Upper lobe of left lung (tissue), 6 donors: ENCODE measurements at regions not wholly inside any gene's neighbourhood (a gene's known extent, or its start where the extent isn't known, plus 50 kb on each side); places are given as distances from the start of the nearest gene placed in this dataset.

Experiments used
- ATAC-seq, 2 donors: fragments of 200-7000 bp; cut with Tn5 transposase; one replicate each; pipeline ENCODE4 v1.9.1; 2022; ENCODE audit warnings: mild to moderate bottlenecking in 2 of 2, moderate library complexity in 2 of 2; ENCODE audit not compliant: low FRiP score in 2 of 2
- DNase-seq, 2 donors: peaks; one replicate each; pipeline ENCODE4 v3.0.0-alpha.2; 2019 to 2020
- H3K27ac ChIP-seq, 4 donors: fragments of 200-600 bp; sonication (generic); one replicate each; pipeline ENCODE4 v1.5.1; 2016 to 2019
- H3K27me3 ChIP-seq, 4 donors: fragments of 200-600 bp; sonication (generic); one replicate each; pipeline ENCODE4 v1.5.1; 2017 to 2019
- H3K36me3 ChIP-seq, 4 donors: fragments of 200-600 bp; sonication (generic); one replicate each; pipeline ENCODE4 v1.5.1; 2016 to 2019
- H3K4me1 ChIP-seq, 4 donors: fragments of 200-600 bp; sonication (generic); one replicate each; pipeline ENCODE4 v1.5.1; 2018 to 2019
- H3K4me3 ChIP-seq, 4 donors: fragments of 200-600 bp; sonication (generic); one replicate each; pipeline ENCODE4 v1.5.1; 2017 to 2019; ENCODE audit warnings: mild to moderate bottlenecking in 2 of 4, moderate library complexity in 1 of 4
- H3K9me3 ChIP-seq, 4 donors: fragments of 200-600 bp; sonication (generic); one replicate each; pipeline ENCODE4 v1.5.1; 2018 to 2019
- EP300 ChIP-seq, 4 donors: sonication (generic); formaldehyde crosslinking; IDR thresholded peaks; one replicate each; pipeline ENCODE4 v1.5.1; 2017; ENCODE audit warnings: antibody characterized with exemption in 4 of 4, control low read depth in 2 of 4
- POLR2A ChIP-seq, 4 donors: fragments of 450-650 bp; IDR thresholded peaks; one replicate each; pipeline ENCODE4 v1.5.1; 2016 to 2017; ENCODE audit warnings: antibody characterized with exemption in 4 of 4, mild to moderate bottlenecking in 2 of 4
- POLR2AphosphoS5 ChIP-seq, 2 donors: sonication (generic); formaldehyde crosslinking; IDR thresholded peaks; one replicate each; pipeline ENCODE4 v1.5.1; 2017; ENCODE audit warnings: antibody characterized with exemption in 2 of 2
- WGBS, 2 donors: methylation state at CpG; one replicate each; pipeline ENCODE4 v1.1.5; 2017 to 2018; 5-methylcytosine and 5-hydroxymethylcytosine counted together
- TF ChIP-seq, protein P1 (sequence below), 6 experiments: fragments of 450-650 bp in 4 of 6; fragments of 200-600 bp in 2 of 6; sonication (generic) in 2 of 6; IDR thresholded peaks; one replicate each; pipeline ENCODE4 v1.5.1; 2016 to 2019; ENCODE audit warnings: antibody characterized with exemption in 6 of 6
- donor health status: DM: no; HTN: no; CAD: no; lungs with moderate emphysema.
- donor health status: DM: no; HTN: yes; CAD: no; lungs with severe emphysema.

DNA sequence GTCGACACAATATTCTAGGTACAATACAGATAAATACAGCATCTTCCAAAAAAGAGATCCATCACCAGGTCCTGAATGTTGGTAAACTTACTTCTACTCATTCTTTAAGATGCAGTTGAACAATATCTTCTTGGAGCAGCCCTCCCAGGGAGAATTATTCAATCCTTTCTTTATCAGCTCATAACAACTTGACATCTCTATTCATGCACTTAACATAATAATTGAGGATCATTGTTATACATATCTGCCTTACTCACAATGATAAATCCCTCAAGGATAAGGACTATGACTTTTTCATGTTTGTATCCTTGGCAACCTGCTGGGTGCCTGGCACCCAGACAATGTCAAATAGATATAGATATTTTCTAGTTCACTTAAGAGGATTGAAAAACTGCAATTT, 219.5 kb downstream of the POU4F1 start:
- TF ChIP-seq EP300 (IDR thresholded peaks at IDR 0.05) (no peak), POLR2A (IDR thresholded peaks at IDR 0.05) (no peak)
- TF ChIP-seq, protein P1, sequence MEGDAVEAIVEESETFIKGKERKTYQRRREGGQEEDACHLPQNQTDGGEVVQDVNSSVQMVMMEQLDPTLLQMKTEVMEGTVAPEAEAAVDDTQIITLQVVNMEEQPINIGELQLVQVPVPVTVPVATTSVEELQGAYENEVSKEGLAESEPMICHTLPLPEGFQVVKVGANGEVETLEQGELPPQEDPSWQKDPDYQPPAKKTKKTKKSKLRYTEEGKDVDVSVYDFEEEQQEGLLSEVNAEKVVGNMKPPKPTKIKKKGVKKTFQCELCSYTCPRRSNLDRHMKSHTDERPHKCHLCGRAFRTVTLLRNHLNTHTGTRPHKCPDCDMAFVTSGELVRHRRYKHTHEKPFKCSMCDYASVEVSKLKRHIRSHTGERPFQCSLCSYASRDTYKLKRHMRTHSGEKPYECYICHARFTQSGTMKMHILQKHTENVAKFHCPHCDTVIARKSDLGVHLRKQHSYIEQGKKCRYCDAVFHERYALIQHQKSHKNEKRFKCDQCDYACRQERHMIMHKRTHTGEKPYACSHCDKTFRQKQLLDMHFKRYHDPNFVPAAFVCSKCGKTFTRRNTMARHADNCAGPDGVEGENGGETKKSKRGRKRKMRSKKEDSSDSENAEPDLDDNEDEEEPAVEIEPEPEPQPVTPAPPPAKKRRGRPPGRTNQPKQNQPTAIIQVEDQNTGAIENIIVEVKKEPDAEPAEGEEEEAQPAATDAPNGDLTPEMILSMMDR (IDR thresholded peaks at IDR 0.05), result no peak
- H3K9me3 ChIP-seq, result no peaks in the 10 kb centered on the region
- H3K4me3 ChIP-seq, result no peak overlapping the region
- H3K4me1 ChIP-seq, result no peaks in the 10 kb centered on the region
- DNase-seq, result no peak
- H3K27me3 ChIP-seq, result no peaks in the 10 kb centered on the region
- H3K27ac ChIP-seq, result no peak overlapping the region
- 72 to 73% methylated on average over 1 of the region's 1 CpG for WGBS, 2 donors
- no peak for ATAC-seq
- H3K36me3 ChIP-seq, result no peaks in the 10 kb centered on the region

DNA sequence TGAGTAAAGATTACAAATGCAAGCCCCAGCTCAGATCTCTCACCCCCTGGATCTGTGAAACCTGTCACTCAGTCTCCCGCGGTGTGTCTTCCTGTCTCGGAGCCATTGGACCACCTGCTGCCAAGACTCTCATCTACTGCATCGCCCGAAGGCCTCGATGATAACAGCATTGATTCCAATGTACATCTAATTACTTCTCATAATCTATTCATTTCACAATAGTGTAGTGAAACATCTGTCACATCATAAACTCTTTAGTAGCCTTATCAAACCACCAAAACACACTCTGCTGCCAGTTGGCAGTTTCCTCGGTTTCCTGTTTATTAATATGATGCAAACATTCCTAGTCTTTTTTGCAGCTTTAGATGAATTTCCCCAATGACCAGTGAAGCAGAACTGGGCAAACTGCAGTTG, 220.3 kb downstream of the POU4F1 start:
- H3K36me3 ChIP-seq, result no peaks in the 10 kb centered on the region
- TF ChIP-seq, protein P1 (IDR thresholded peaks at IDR 0.05), result no peak
- no peak for TF ChIP-seq EP300 (IDR thresholded peaks at IDR 0.05)
- no peak for TF ChIP-seq POLR2AphosphoS5 (IDR thresholded peaks at IDR 0.05)
- no peak for TF ChIP-seq POLR2A (IDR thresholded peaks at IDR 0.05)
- DNase-seq (no peak), ATAC-seq (no peak)
- H3K4me3 ChIP-seq, result no peak overlapping the region
- 59 to 69% methylated on average over 7 of the region's 7 CpGs for WGBS, 2 donors
- no peaks in the 10 kb centered on the region for H3K4me1 ChIP-seq
- no peaks in the 10 kb centered on the region for H3K27me3 ChIP-seq
- H3K27ac ChIP-seq, result no peak overlapping the region
- no peaks in the 10 kb centered on the region for H3K9me3 ChIP-seq

DNA sequence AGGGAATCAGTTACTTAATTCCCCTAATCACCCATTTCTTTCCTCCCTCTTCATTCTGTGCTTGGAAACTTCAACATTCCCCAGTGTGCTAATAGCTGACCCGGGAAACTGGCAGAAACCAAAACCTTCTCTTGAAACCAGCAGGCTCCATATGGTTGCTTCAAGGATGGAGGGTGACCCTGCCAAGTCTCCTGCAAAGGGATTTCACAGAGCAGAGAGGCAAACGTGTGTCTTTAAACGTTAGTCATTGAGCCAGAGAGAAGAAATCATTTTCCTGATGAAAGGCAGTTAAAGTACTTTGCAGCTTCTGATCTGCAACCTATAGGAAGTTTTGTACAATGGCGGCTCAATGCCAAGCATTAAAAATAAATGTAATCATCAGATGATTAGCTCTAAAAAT, 220.9 kb downstream of the POU4F1 start:
- no peak overlapping the region for H3K27ac ChIP-seq
- ATAC-seq (no peak), DNase-seq (no peak)
- H3K27me3 ChIP-seq, result no peaks in the 10 kb centered on the region
- no peaks in the 10 kb centered on the region for H3K4me1 ChIP-seq
- no peak overlapping the region for H3K4me3 ChIP-seq
- no peaks in the 10 kb centered on the region for H3K36me3 ChIP-seq
- no peaks in the 10 kb centered on the region for H3K9me3 ChIP-seq
- TF ChIP-seq POLR2A (IDR thresholded peaks at IDR 0.05) (no peak), EP300 (IDR thresholded peaks at IDR 0.05) (no peak), POLR2AphosphoS5 (IDR thresholded peaks at IDR 0.05) (no peak)
- TF ChIP-seq, protein P1 (IDR thresholded peaks at IDR 0.05), result no peak
- 47 to 68% methylated on average over 4 of the region's 4 CpGs for WGBS, 2 donors

DNA sequence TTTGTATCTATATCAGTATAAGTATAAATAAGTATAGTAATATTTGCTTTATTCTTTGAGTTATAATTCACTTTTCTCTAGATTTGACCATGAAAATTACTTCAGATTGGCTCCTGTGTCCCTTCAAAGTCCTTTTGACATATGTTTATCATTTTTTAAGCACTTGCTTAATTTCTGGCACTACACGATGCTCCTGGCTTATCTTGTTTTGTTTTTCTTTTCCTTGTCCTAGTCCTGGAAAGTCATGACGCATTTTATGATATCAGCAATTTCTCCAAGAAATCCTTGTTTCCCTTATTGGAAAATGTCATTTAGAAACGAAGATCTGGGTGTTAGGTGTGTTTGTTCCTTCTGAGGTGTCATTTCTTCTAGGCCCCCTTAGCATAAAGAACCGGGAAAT, 226.5 kb downstream of the POU4F1 start:
- H3K4me1 ChIP-seq, result no peaks in the 10 kb centered on the region
- TF ChIP-seq EP300 (IDR thresholded peaks at IDR 0.05) (no peak), POLR2AphosphoS5 (IDR thresholded peaks at IDR 0.05) (no peak), POLR2A (IDR thresholded peaks at IDR 0.05) (no peak)
- TF ChIP-seq, protein P1 (IDR thresholded peaks at IDR 0.05), result no peak
- 58 to 66% methylated on average over 4 of the region's 4 CpGs for WGBS, 2 donors
- DNase-seq, result no peak
- H3K27me3 ChIP-seq, result no peaks in the 10 kb centered on the region
- no peak overlapping the region for H3K27ac ChIP-seq
- H3K9me3 ChIP-seq, result no peaks in the 10 kb centered on the region
- ATAC-seq, result no peak
- no peaks in the 10 kb centered on the region for H3K36me3 ChIP-seq
- no peak overlapping the region for H3K4me3 ChIP-seq

DNA sequence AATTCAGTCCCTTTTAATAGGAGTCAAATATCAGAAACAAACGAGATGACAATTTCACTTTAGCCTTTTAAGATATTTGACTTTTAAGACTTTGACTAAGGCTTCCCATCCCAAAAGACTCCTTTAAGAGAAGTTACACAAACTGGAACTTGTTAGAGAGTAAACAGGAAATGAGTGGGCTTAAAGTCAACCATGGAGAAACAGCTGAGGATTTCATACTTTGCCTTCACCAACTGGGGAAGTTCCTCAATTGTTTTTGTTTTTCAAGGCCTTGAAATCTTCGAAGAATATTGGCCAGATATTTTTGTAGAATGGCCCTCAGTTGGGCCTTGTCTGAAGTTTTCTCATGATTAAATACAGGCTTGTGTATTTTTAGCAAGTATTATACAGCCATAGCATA, 227.3 kb downstream of the POU4F1 start:
- no peaks in the 10 kb centered on the region for H3K27me3 ChIP-seq
- no peak for ATAC-seq
- TF ChIP-seq, protein P1 (IDR thresholded peaks at IDR 0.05), result no peak
- no peak for TF ChIP-seq EP300 (IDR thresholded peaks at IDR 0.05)
- no peak for TF ChIP-seq POLR2AphosphoS5 (IDR thresholded peaks at IDR 0.05)
- no peak for TF ChIP-seq POLR2A (IDR thresholded peaks at IDR 0.05)
- H3K27ac ChIP-seq, result no peak overlapping the region
- no peak overlapping the region for H3K4me3 ChIP-seq
- H3K9me3 ChIP-seq, result no peaks in the 10 kb centered on the region
- 54 to 56% methylated on average over 2 of the region's 2 CpGs for WGBS, 2 donors
- no peaks in the 10 kb centered on the region for H3K36me3 ChIP-seq
- no peak for DNase-seq
- H3K4me1 ChIP-seq, result no peaks in the 10 kb centered on the region
